SK-N-SH (cell line): ENCODE measurements at regions not wholly inside any gene's neighbourhood (a gene's known extent, or its start where the extent isn't known, plus 50 kb on each side); places are given as distances from the start of the nearest gene placed in this dataset.

ENCODE experiments used
- CTCF ChIA-PET: fragments of 300-600, 350-600 bp; formaldehyde crosslinking; extraction: SDS; loops from one replicate; lab custom pipeline; 2021; lab: Yijun Ruan, JAX
- POLR2A ChIA-PET: fragments of 350-600 bp; sonication (Branson Sonifier 250); formaldehyde crosslinking; extraction: SDS; loops from one replicate; lab custom pipeline; 2020; ENCODE audit warnings: antibody characterized with exemption, inconsistent platforms; lab: Yijun Ruan, JAX
- DNase-seq: peaks from one replicate; pipeline ENCODE4 v3.0.0; 2012
- H2AFZ ChIP-seq: fragments of 200-600 bp; sonication (generic); 2 replicates; pipeline ENCODE4 v1.8.1; 2016; ENCODE audit warnings: antibody characterized with exemption, mild to moderate bottlenecking, low read depth
- H3F3A ChIP-seq: fragments of 200-600 bp; sonication (generic); replicated peaks from 2 replicates; pipeline ENCODE3; 2016; ENCODE audit warnings: antibody characterized with exemption, mild to moderate bottlenecking; ENCODE audit not compliant: insufficient read depth
- H3K27ac ChIP-seq, 2 experiments: fragments of 200-500 bp in 1 of 2; fragments of 200-600 bp in 1 of 2; sonication (Bioruptor generic) in 1 of 2; sonication (generic), shearing (Covaris generic) in 1 of 2; 2 replicates each; pipeline versions ENCODE4 v1.5.1 to v1.6.1; 2014 to 2016; ENCODE audit warnings: low read depth in 2 of 2, inconsistent platforms in 1 of 2, low read length in 1 of 2, mild to moderate bottlenecking in 1 of 2, mixed read lengths in 1 of 2
- H3K27me3 ChIP-seq: fragments of 200-600 bp; sonication (generic), shearing (Covaris generic); 2 replicates; pipeline ENCODE4 v1.6.1; 2016; ENCODE audit warnings: mixed run types; ENCODE audit not compliant: insufficient read depth
- H3K36me3 ChIP-seq, 2 experiments: fragments of 200-500 bp in 1 of 2; fragments of 200-600 bp in 1 of 2; sonication (Bioruptor generic) in 1 of 2; sonication (generic) in 1 of 2; replicated peaks in 1 of 2; 2 replicates each; pipeline versions ENCODE3 to v1.5.1; 2014 to 2016; ENCODE audit warnings: low read length in 1 of 2, mild to moderate bottlenecking in 1 of 2; ENCODE audit not compliant: insufficient read depth in 2 of 2, control insufficient read depth in 1 of 2
- H3K4me1 ChIP-seq, 2 experiments: fragments of 200-500 bp in 1 of 2; fragments of 200-600 bp in 1 of 2; sonication (Bioruptor generic) in 1 of 2; sonication (generic), shearing (Covaris generic) in 1 of 2; 2 replicates each; pipeline versions ENCODE4 v1.5.1 to v1.6.1; 2014 to 2016; ENCODE audit warnings: low read depth in 1 of 2, low read length in 1 of 2, mixed run types in 1 of 2; ENCODE audit not compliant: insufficient read depth in 2 of 2, control insufficient read depth in 1 of 2
- H3K4me2 ChIP-seq: fragments of 200-600 bp; sonication (generic), shearing (Covaris generic); 2 replicates; pipeline ENCODE4 v1.6.1; 2017; ENCODE audit warnings: mixed run types
- H3K4me3 ChIP-seq, 2 experiments: fragments of 200-500 bp in 1 of 2; fragments of 200-600 bp in 1 of 2; sonication (Bioruptor generic) in 1 of 2; sonication (generic), shearing (Covaris generic) in 1 of 2; 2 replicates each; pipeline versions ENCODE4 v1.5.1 to v1.8.1; 2014 to 2016; ENCODE audit warnings: low read depth in 2 of 2, inconsistent platforms in 1 of 2, low read length in 1 of 2, mild to moderate bottlenecking in 1 of 2, mixed read lengths in 1 of 2, moderate library complexity in 1 of 2
- H3K79me2 ChIP-seq: fragments of 200-600 bp; sonication (generic); 2 replicates; pipeline ENCODE4 v1.8.1; 2017; ENCODE audit warnings: mild to moderate bottlenecking; ENCODE audit not compliant: insufficient read depth
- H3K9ac ChIP-seq: fragments of 200-600 bp; sonication (generic); 2 replicates; pipeline ENCODE4 v1.6.1; 2017; ENCODE audit warnings: mixed run types
- H3K9me2 ChIP-seq: fragments of 200-600 bp; sonication (generic); 2 replicates; pipeline ENCODE4 v1.6.1; 2017; ENCODE audit warnings: mixed run types
- H3K9me3 ChIP-seq: fragments of 200-600 bp; sonication (generic); 2 replicates; pipeline ENCODE4 v1.6.1; 2017; ENCODE audit warnings: mixed run types, mild to moderate bottlenecking, moderate library complexity
- H4K20me1 ChIP-seq: fragments of 200-600 bp; sonication (generic); 2 replicates; pipeline ENCODE4 v1.6.1; 2017; ENCODE audit warnings: mild to moderate bottlenecking, mixed run types; ENCODE audit not compliant: insufficient read depth
- ELF1 ChIP-seq: IDR thresholded peaks from 2 replicates; pipeline ENCODE4 v1.4.0; 2012
- EZH2phosphoT487 ChIP-seq: fragments of 200-600 bp; sonication (generic); IDR thresholded peaks from 2 replicates; pipeline ENCODE4 v1.6.1; 2017; ENCODE audit warnings: low read depth, mixed run types, mild to moderate bottlenecking, antibody characterized with exemption, moderate library complexity, borderline replicate concordance
- FOSL2 ChIP-seq: IDR thresholded peaks from 2 replicates; pipeline ENCODE4 v1.4.0; 2012; ENCODE audit warnings: low read depth, mild to moderate bottlenecking, moderate library complexity, borderline replicate concordance
- FOXJ3 ChIP-seq: sonication (generic); formaldehyde crosslinking; IDR thresholded peaks from 2 replicates; pipeline ENCODE4 v1.5.1; 2020; ENCODE audit warnings: mild to moderate bottlenecking, missing genetic modification reagents
- FOXM1 ChIP-seq: IDR thresholded peaks from 2 replicates; pipeline ENCODE4 v1.4.0; 2012; ENCODE audit warnings: low read depth, mild to moderate bottlenecking
- GABPA ChIP-seq: IDR thresholded peaks from 2 replicates; pipeline ENCODE4 v1.4.0; 2012; ENCODE audit warnings: low read depth, mild to moderate bottlenecking
- NFIC ChIP-seq: IDR thresholded peaks from 2 replicates; pipeline ENCODE4 v1.4.0; 2012; ENCODE audit warnings: borderline replicate concordance
- NRF1 ChIP-seq: IDR thresholded peaks from 2 replicates; pipeline ENCODE4 v1.6.1; 2012; ENCODE audit warnings: low read depth, mild to moderate bottlenecking, low read length
- RAD21 ChIP-seq: IDR thresholded peaks from 2 replicates; pipeline ENCODE4 v1.6.1; 2012; ENCODE audit warnings: mild to moderate bottlenecking, low read length
- RFX5 ChIP-seq: IDR thresholded peaks from 2 replicates; pipeline ENCODE4 v1.6.1; 2012; ENCODE audit warnings: mild to moderate bottlenecking, improper control_type of control experiment, low read length
- RXRA ChIP-seq: IDR thresholded peaks from 2 replicates; pipeline ENCODE4 v1.4.0; 2012; ENCODE audit warnings: low read depth, mild to moderate bottlenecking, borderline replicate concordance
- SMC3 ChIP-seq: IDR thresholded peaks from 2 replicates; pipeline ENCODE4 v1.6.1; 2012; ENCODE audit warnings: low read depth, low read length, improper control_type of control experiment
- TAF1 ChIP-seq: IDR thresholded peaks from 2 replicates; pipeline ENCODE4 v1.6.1; 2012; ENCODE audit warnings: low read depth, mild to moderate bottlenecking, low read length, moderate library complexity, borderline replicate concordance
- TEAD4 ChIP-seq: IDR thresholded peaks from 2 replicates; pipeline ENCODE4 v1.4.0; 2012; ENCODE audit warnings: mild to moderate bottlenecking, borderline replicate concordance; ENCODE audit not compliant: insufficient read depth
- YY1 ChIP-seq: IDR thresholded peaks from 2 replicates; pipeline ENCODE4 v1.4.0; 2012; ENCODE audit warnings: low read depth, mild to moderate bottlenecking
- WGBS: methylation state at CpG from one replicate; pipeline ENCODE4 v1.1.6; 2017; ENCODE audit warnings: low lambda C conversion rate; 5-methylcytosine and 5-hydroxymethylcytosine counted together
- TF ChIP-seq, protein P1 (sequence below): fragments of 200-600 bp; sonication (generic); IDR thresholded peaks from 2 replicates; pipeline ENCODE4 v1.6.1; 2017; ENCODE audit warnings: antibody characterized with exemption, mild to moderate bottlenecking, moderate library complexity
- TF ChIP-seq, protein P2 (sequence below): IDR thresholded peaks from 2 replicates; pipeline ENCODE4; 2012
- TF ChIP-seq, protein P3 (sequence below): IDR thresholded peaks from 2 replicates; pipeline ENCODE4 v1.6.1; 2012; ENCODE audit warnings: mild to moderate bottlenecking, low read depth, low read length, moderate library complexity
- TF ChIP-seq, protein P4 (sequence below): IDR thresholded peaks from 2 replicates; pipeline ENCODE4 v1.4.0; 2012; ENCODE audit warnings: low read depth

DNA sequence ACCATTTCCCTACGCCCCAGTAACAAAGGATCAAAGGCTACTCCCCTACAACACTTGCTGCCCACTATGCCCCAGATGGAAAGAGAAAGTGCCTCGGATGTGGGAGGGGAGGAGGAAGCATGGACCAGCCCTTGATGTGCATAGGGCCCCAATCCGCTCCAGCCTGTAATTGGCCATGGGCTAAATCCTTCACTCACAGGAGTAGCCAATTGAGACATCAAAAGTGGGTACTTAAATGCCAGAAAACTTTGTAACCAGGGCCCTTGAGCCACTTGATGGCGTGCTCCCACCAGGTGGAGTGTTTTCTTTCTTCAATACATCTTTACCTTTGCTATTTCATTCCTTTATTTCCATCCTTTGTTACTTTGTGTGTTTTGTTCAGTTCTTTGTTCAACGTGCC, 500.5 kb upstream of the LRRN3 start:
- POLR2A ChIA-PET, result no interaction called here
- Histone ChIP-seq H3K36me3 (no peaks in the 10 kb centered on the region), H3K79me2 (no peaks in the 10 kb centered on the region), H3K4me3 (no peak overlapping the region), H2AFZ (no peak overlapping the region)
- TF ChIP-seq RAD21 (peak; percentile 14; the same call in 1 of the 2 replicates), TEAD4 (no peak)
- TF ChIP-seq, all 33 proteins: peak for 1
- Histone ChIP-seq H3K9ac (no peak overlapping the region), H3K27ac (no peak overlapping the region), H4K20me1 (no peaks in the 10 kb centered on the region), H3K4me2 (no peak overlapping the region), H3F3A (no peaks in the 10 kb centered on the region), H3K27me3 (no peaks in the 10 kb centered on the region), H3K4me1 (no peaks in the 10 kb centered on the region; a peak in 1 of 4 replicates), H3K9me3 (no peaks in the 10 kb centered on the region), H3K9me2 (no peaks in the 10 kb centered on the region)
- DNase-seq, result no peak
- 51% methylated on average over 5 of the region's 5 CpGs for WGBS
- CTCF ChIA-PET, result interaction anchor here (1.3 kb wide), 1 partner anchor 14 kb away, joined by 5 read pairs; no protein-coding TSS in a partner anchor

DNA sequence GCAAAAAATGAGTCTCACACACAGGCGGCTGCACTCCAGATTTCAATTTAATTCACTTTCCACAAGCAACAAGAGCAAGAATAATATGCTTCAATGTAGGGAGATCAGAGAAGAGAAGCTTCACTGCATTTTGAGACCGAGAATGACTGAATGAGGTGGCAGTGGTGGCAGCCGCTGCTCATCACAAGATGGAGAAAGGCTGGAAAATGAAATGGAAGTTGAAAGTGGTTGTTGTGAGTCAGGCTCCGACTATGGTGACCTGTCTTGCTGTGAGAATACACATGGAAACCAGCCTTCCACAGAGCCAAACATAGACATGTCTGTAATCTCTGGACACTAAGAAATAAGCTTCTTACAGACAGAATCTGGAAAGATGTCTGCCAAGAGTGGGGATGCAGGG, 499.6 kb upstream of the LRRN3 start:
- peak overlapping the region; percentile 42; the same call in 1 of the 2 replicates for H2AFZ ChIP-seq
- ChIA-PET CTCF (no interaction called here), POLR2A (no interaction called here)
- H3K4me1 ChIP-seq, result no peaks in the 10 kb centered on the region; a peak in 1 of 4 replicates
- no peaks in the 10 kb centered on the region for H3K27me3 ChIP-seq
- no peak overlapping the region for H3K9ac ChIP-seq
- no peaks in the 10 kb centered on the region for H3K36me3 ChIP-seq
- no peak overlapping the region for H3K4me2 ChIP-seq
- no peak for DNase-seq
- no peaks in the 10 kb centered on the region for H3K79me2 ChIP-seq
- H3K4me3 ChIP-seq, result no peak overlapping the region
- WGBS, result 58% methylated on average over 4 of the region's 4 CpGs
- H3F3A ChIP-seq, result no peaks in the 10 kb centered on the region
- no peaks in the 10 kb centered on the region for H3K9me3 ChIP-seq
- H3K27ac ChIP-seq, result no peak overlapping the region
- H4K20me1 ChIP-seq, result no peaks in the 10 kb centered on the region
- TF ChIP-seq, protein P1, sequence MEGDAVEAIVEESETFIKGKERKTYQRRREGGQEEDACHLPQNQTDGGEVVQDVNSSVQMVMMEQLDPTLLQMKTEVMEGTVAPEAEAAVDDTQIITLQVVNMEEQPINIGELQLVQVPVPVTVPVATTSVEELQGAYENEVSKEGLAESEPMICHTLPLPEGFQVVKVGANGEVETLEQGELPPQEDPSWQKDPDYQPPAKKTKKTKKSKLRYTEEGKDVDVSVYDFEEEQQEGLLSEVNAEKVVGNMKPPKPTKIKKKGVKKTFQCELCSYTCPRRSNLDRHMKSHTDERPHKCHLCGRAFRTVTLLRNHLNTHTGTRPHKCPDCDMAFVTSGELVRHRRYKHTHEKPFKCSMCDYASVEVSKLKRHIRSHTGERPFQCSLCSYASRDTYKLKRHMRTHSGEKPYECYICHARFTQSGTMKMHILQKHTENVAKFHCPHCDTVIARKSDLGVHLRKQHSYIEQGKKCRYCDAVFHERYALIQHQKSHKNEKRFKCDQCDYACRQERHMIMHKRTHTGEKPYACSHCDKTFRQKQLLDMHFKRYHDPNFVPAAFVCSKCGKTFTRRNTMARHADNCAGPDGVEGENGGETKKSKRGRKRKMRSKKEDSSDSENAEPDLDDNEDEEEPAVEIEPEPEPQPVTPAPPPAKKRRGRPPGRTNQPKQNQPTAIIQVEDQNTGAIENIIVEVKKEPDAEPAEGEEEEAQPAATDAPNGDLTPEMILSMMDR, result no peak
- TF ChIP-seq GABPA, result no peak
- TF ChIP-seq, protein P2, sequence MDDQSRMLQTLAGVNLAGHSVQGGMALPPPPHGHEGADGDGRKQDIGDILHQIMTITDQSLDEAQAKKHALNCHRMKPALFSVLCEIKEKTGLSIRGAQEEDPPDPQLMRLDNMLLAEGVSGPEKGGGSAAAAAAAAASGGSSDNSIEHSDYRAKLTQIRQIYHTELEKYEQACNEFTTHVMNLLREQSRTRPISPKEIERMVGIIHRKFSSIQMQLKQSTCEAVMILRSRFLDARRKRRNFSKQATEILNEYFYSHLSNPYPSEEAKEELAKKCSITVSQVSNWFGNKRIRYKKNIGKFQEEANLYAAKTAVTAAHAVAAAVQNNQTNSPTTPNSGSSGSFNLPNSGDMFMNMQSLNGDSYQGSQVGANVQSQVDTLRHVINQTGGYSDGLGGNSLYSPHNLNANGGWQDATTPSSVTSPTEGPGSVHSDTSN, result no peak
- no peak for TF ChIP-seq RFX5
- TF ChIP-seq NFIC, result no peak
- no peak for TF ChIP-seq EZH2phosphoT487
- no peak for TF ChIP-seq SMC3
- no peak for TF ChIP-seq RXRA
- no peak for TF ChIP-seq ELF1
- TF ChIP-seq NRF1, result no peak
- TF ChIP-seq TAF1, result no peak
- TF ChIP-seq, protein P3, sequence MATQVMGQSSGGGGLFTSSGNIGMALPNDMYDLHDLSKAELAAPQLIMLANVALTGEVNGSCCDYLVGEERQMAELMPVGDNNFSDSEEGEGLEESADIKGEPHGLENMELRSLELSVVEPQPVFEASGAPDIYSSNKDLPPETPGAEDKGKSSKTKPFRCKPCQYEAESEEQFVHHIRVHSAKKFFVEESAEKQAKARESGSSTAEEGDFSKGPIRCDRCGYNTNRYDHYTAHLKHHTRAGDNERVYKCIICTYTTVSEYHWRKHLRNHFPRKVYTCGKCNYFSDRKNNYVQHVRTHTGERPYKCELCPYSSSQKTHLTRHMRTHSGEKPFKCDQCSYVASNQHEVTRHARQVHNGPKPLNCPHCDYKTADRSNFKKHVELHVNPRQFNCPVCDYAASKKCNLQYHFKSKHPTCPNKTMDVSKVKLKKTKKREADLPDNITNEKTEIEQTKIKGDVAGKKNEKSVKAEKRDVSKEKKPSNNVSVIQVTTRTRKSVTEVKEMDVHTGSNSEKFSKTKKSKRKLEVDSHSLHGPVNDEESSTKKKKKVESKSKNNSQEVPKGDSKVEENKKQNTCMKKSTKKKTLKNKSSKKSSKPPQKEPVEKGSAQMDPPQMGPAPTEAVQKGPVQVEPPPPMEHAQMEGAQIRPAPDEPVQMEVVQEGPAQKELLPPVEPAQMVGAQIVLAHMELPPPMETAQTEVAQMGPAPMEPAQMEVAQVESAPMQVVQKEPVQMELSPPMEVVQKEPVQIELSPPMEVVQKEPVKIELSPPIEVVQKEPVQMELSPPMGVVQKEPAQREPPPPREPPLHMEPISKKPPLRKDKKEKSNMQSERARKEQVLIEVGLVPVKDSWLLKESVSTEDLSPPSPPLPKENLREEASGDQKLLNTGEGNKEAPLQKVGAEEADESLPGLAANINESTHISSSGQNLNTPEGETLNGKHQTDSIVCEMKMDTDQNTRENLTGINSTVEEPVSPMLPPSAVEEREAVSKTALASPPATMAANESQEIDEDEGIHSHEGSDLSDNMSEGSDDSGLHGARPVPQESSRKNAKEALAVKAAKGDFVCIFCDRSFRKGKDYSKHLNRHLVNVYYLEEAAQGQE, result no peak
- TF ChIP-seq, protein P4, sequence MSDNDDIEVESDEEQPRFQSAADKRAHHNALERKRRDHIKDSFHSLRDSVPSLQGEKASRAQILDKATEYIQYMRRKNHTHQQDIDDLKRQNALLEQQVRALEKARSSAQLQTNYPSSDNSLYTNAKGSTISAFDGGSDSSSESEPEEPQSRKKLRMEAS, result no peak
- no peak for TF ChIP-seq FOXM1
- TF ChIP-seq FOXJ3 (CRISPR knock-in tag), result no peak
- no peak for TF ChIP-seq YY1
- TF ChIP-seq FOSL2, result no peak
- no peak for TF ChIP-seq RAD21
- TF ChIP-seq, all 33 proteins: peak for 0
- no peaks in the 10 kb centered on the region for H3K9me2 ChIP-seq
